B cell (primary cell): ENCODE measurements at regions not wholly inside any gene's neighbourhood (a gene's known extent, or its start where the extent isn't known, plus 50 kb on each side); places are given as distances from the start of the nearest gene placed in this dataset.

ENCODE experiments used
- CTCF ChIP-seq: fragments of 200-600 bp; IDR thresholded peaks from one replicate; pipeline ENCODE4 v1.8.0; 2022; ENCODE audit warnings: antibody characterized with exemption, mild to moderate bottlenecking
- EZH2 ChIP-seq: IDR thresholded peaks from 2 replicates; pipeline ENCODE4 v1.6.1; 2012; ENCODE audit warnings: borderline replicate concordance, low read depth, mild to moderate bottlenecking, moderate library complexity, low read length; ENCODE audit not compliant: insufficient read depth, poor library complexity, severe bottlenecking

DNA sequence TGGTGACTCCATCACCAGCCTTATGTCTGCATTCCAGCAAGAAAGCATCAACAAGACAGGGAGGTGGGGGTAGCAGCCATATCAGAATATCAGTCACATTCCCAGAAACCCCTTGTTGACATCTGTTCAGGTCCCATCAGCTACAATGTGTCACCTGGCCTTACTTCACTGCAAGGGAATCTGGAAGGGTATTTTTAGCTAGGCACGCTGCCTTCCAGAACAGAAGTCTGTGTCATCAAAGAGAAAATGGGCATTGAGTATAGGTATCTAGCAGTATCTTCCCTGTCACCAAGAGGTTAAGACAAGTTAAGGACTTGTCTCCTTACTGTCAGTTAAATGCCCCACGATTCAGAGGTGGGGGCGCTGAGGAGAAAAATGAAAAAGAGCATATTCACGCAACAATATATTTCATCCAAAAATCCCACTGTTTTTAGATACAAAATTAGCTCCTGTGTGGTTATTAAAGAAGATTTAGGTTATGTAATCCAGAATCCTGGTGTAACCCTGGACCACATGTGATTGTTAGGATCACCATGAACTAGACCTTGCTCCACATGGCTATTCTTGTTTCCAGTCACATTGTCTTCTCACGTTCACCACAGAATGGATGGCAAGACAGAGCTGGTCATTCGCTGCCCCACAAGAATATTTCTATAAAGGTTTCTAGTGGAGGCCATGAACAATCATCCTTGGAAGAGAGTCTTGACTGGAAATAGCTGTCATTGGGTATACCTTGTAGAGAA is 60.0 kb upstream of the PDHA1 start:
- TF ChIP-seq CTCF (no peak), EZH2 (no peak)
